GM12873 (cell line): ENCODE measurements at regions not wholly inside any gene's neighbourhood (a gene's known extent, or its start where the extent isn't known, plus 50 kb on each side); places are given as distances from the start of the nearest gene placed in this dataset.

Source experiments
- CTCF ChIP-seq: IDR thresholded peaks from 2 replicates; pipeline ENCODE4 v1.5.1; 2012; ENCODE audit warnings: low read depth, mild to moderate bottlenecking, moderate library complexity, low read length, control low read depth; ENCODE audit not compliant: insufficient read depth; ENCODE audit errors: missing control alignments

- no peak for TF ChIP-seq CTCF
Measured at GRCh38 chr5:164824671-164825070, 1319.3 kb downstream of the MAT2B start.

- no peak for TF ChIP-seq CTCF
Measured at GRCh38 chr5:164832516-164832915, 1327.1 kb downstream of the MAT2B start.

GRCh38 chr5:164844348-164844747, 1338.9 kb downstream of the MAT2B start:
- TF ChIP-seq CTCF, result no peak

- TF ChIP-seq CTCF, result no peak
Measured at GRCh38 chr5:164860896-164861295, 1355.5 kb downstream of the MAT2B start.

GRCh38 chr5:164861610-164862009, 1356.2 kb downstream of the MAT2B start:
- no peak for TF ChIP-seq CTCF

GRCh38 chr5:164868761-164869160, 1363.3 kb downstream of the MAT2B start:
- TF ChIP-seq CTCF, result no peak

- no peak for TF ChIP-seq CTCF
Measured at GRCh38 chr5:164869325-164869724, 1363.9 kb downstream of the MAT2B start.

GRCh38 chr5:164876793-164877192, 1371.4 kb downstream of the MAT2B start:
- no peak for TF ChIP-seq CTCF
